ENCODE measurements at regions not wholly inside any gene's neighbourhood (a gene's known extent, or its start where the extent isn't known, plus 50 kb on each side); places are given as distances from the start of the nearest gene placed in this dataset.

DNA sequence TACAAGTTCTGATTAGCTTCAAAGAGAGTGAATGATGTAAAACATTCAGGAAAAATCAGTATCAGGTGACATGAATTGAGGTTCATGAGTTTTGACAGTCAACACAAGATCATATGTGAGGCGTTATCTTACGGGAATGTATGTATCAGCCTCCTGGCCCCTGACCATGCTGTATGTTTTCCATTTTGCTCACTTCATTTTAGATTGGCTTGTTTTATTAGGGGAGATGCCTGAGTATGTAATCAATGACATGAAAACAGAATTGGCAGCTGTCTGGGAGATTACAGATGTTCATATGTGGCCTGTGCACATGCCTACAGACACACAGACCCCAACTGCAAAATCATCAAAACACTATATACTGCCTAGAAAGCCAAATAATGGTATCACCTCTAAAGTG lies 168.5 kb upstream of the RND3 start:
- TF ChIP-seq CTCF (conservative IDR thresholded peaks at IDR 0.05) = no peak
- no peak for TF ChIP-seq ZFX (IDR thresholded peaks at IDR 0.05)
